ENCODE measurements at regions not wholly inside any gene's neighbourhood (a gene's known extent, or its start where the extent isn't known, plus 50 kb on each side); places are given as distances from the start of the nearest gene placed in this dataset.

GRCh38 chr7:73940701-73941238, 79.8 kb downstream of the TMEM270 start:
- peaks cover 6% of the 10 kb centered on the region for H3K27me3 Mint-ChIP-seq (ENCODE audit: low read depth, poor library complexity)
- peaks cover 46% of the 10 kb centered on the region for H3K9me3 Mint-ChIP-seq
- no peaks in the 10 kb centered on the region for H3K4me1 Mint-ChIP-seq
- TF ChIP-seq, protein P1, sequence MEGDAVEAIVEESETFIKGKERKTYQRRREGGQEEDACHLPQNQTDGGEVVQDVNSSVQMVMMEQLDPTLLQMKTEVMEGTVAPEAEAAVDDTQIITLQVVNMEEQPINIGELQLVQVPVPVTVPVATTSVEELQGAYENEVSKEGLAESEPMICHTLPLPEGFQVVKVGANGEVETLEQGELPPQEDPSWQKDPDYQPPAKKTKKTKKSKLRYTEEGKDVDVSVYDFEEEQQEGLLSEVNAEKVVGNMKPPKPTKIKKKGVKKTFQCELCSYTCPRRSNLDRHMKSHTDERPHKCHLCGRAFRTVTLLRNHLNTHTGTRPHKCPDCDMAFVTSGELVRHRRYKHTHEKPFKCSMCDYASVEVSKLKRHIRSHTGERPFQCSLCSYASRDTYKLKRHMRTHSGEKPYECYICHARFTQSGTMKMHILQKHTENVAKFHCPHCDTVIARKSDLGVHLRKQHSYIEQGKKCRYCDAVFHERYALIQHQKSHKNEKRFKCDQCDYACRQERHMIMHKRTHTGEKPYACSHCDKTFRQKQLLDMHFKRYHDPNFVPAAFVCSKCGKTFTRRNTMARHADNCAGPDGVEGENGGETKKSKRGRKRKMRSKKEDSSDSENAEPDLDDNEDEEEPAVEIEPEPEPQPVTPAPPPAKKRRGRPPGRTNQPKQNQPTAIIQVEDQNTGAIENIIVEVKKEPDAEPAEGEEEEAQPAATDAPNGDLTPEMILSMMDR (IDR thresholded peaks at IDR 0.05), result no peak
- H3K4me3 Mint-ChIP-seq, result no peak overlapping the region
- no peaks in the 10 kb centered on the region for H3K36me3 Mint-ChIP-seq (ENCODE audit: low read depth)
- DNase-seq, result no peak
- no peak overlapping the region for H3K27ac Mint-ChIP-seq

- TF ChIP-seq, protein P1 (IDR thresholded peaks at IDR 0.05), result no peak
- no peak overlapping the region for H3K27ac Mint-ChIP-seq
- no peak for DNase-seq
Observed at GRCh38 chr7:73941836-73942551, 81.0 kb downstream of the TMEM270 start.

DNA sequence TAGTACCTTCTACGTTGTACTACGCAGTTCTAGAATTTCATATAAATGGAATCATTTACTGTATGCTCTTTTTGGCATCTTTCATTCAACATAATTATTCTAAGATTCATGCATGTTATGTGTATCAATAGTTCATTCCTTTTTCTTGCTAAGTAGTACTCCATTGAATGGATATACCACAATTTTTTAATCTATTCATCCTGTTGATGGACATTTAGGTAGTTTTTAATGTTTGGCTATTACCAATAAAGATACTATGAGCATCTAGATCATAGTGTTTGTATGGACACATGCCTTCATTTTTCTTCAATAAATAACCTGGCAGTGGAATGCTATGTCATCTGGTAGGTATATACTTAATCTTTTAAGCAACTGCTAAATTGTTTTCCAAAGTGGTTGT, 83.0 kb upstream of the ELN start:
- Mint-ChIP-seq H3K4me1 (no peaks in the 10 kb centered on the region), H3K27me3 (ENCODE audit: low read depth, poor library complexity) (peaks cover 2% of the 10 kb centered on the region), H3K36me3 (ENCODE audit: low read depth) (no peaks in the 10 kb centered on the region), H3K9me3 (peaks cover 70% of the 10 kb centered on the region), H3K4me3 (no peak overlapping the region), H3K27ac (no peak overlapping the region)
- TF ChIP-seq, protein P1 (IDR thresholded peaks at IDR 0.05), result no peak
- DNase-seq, result no peak

More at GRCh38 chr7:73941836-73942551, 81.0 kb downstream of the TMEM270 start:
- Mint-ChIP-seq H3K4me1 (no peaks in the 10 kb centered on the region), H3K27me3 (ENCODE audit: low read depth, poor library complexity) (no peaks in the 10 kb centered on the region), H3K4me3 (no peak overlapping the region), H3K36me3 (ENCODE audit: low read depth) (no peaks in the 10 kb centered on the region), H3K9me3 (peaks cover 53% of the 10 kb centered on the region)

GRCh38 chr7:73948287-73948686, 79.7 kb upstream of the ELN start:
- H3K4me3 Mint-ChIP-seq, result no peak overlapping the region
- peaks cover 6% of the 10 kb centered on the region for H3K27me3 Mint-ChIP-seq (ENCODE audit: low read depth, poor library complexity)
- TF ChIP-seq, protein P1 (IDR thresholded peaks at IDR 0.05), result no peak
- H3K9me3 Mint-ChIP-seq, result peaks cover 40% of the 10 kb centered on the region
- H3K36me3 Mint-ChIP-seq (ENCODE audit: low read depth), result no peaks in the 10 kb centered on the region
- DNase-seq, result no peak
- no peak overlapping the region for H3K27ac Mint-ChIP-seq
- no peaks in the 10 kb centered on the region for H3K4me1 Mint-ChIP-seq

DNA sequence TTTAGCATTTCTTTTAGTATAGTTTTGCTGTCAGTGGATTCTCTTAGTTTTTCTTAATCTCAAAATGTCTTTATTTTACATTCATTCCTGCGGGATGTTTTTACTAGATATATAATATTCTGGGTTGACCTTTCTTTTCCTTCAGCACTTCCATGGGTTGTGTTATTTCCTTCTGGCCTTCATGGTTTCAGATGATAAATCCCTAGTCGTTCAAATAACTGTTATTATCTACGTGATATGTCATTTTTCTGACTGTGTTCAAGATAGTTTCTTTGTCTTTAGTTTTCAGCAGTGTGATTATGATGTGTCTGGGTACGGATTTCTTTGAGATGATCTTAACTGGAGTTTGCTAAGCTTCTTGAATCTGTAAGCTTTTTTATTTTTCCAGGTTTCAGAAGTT, 75.7 kb upstream of the ELN start:
- DNase-seq, result no peak
- H3K4me1 Mint-ChIP-seq, result no peaks in the 10 kb centered on the region
- no peak overlapping the region for H3K27ac Mint-ChIP-seq
- TF ChIP-seq, protein P1 (IDR thresholded peaks at IDR 0.05), result no peak
- peaks cover 18% of the 10 kb centered on the region for H3K27me3 Mint-ChIP-seq (ENCODE audit: low read depth, poor library complexity)
- H3K36me3 Mint-ChIP-seq (ENCODE audit: low read depth), result no peaks in the 10 kb centered on the region
- H3K4me3 Mint-ChIP-seq, result no peak overlapping the region
- H3K9me3 Mint-ChIP-seq, result peaks cover 24% of the 10 kb centered on the region

DNA sequence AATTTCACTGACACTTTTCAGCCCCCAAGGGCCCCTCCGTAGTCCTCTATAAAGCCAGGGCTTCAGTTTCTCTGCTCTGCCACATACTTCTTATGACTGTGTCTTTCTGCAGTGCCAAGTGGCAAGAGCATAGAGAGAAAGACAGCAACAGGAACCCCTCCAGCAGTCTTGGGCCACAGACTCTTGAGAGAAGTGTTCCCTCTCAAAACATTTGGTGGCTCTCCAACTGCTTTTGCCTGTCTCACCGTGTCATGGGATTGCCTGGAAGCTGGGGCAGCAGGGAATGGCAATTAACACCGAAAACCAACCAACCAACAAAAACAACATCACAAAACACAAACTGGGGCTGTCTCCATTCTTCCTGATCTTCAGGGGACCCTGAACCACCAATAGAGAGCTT, 73.8 kb upstream of the ELN start:
- Mint-ChIP-seq H3K4me1 (no peaks in the 10 kb centered on the region), H3K9me3 (peaks cover 7% of the 10 kb centered on the region), H3K27ac (no peak overlapping the region), H3K27me3 (ENCODE audit: low read depth, poor library complexity) (peaks cover 18% of the 10 kb centered on the region), H3K4me3 (no peak overlapping the region), H3K36me3 (ENCODE audit: low read depth) (no peaks in the 10 kb centered on the region)
- TF ChIP-seq, protein P1 (IDR thresholded peaks at IDR 0.05), result no peak
- no peak for DNase-seq
